PC-3 (cell line): ENCODE measurements at regions not wholly inside any gene's neighbourhood (a gene's known extent, or its start where the extent isn't known, plus 50 kb on each side); places are given as distances from the start of the nearest gene placed in this dataset.

Source experiments
- CTCF ChIP-seq: fragments of 300-600 bp; sonication (generic); conservative IDR thresholded peaks from 2 replicates; pipeline ENCODE4 v1.5.1; 2017; ENCODE audit warnings: antibody characterized with exemption, low read depth, mild to moderate bottlenecking, low read length
- EZH2 ChIP-seq: fragments of 300-600 bp; sonication (generic); IDR thresholded peaks from one replicate; pipeline ENCODE4 v1.6.1; 2017; ENCODE audit warnings: antibody characterized with exemption, mild to moderate bottlenecking, low read length; ENCODE audit not compliant: unreplicated experiment

- TF ChIP-seq EZH2 (no peak), CTCF (no peak)
Measured at GRCh38 chr13:60274655-60275054, 110.9 kb upstream of the DIAPH3 start.
